Embryonic facial prominence (tissue), 1 donor: ENCODE measurements at regions not wholly inside any gene's neighbourhood (a gene's known extent, or its start where the extent isn't known, plus 50 kb on each side); places are given as distances from the start of the nearest gene placed in this dataset.

Experiments used
- DNase-seq: peaks from one replicate; pipeline ENCODE4 v3.0.0-alpha.2; 2016; ENCODE audit errors: extremely low spot score

DNA sequence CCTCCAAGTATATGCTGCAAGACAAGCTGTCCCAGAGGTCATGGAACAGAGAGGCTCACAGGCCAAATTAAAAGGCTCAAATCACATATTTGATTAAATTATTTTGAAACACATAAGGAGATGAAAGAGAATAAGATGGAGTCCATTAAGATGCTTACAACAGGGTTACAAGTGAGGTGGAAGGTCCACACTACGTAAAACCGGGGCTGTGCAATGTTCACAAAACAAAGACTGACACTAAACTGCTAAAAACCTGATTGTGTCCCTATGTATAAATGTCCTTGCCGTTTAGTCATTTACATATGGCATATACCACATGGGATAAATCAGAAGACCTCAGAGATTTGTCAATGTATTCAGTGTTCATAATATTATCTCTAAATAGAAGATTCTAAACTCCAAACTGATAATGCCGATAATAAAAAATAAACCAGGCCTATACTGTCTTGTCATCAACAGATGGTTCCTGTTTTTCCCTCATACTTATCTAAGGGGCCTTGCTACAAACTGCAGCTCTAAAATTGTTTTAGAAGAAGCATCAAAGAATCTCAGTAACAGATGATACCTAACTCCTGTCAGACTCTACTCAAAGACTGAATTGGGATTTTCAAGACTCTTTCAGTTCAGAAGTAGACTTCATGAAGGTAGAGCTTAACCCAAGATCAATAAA lies 51.8 kb upstream of the RIPOR2 start:
- no peak for DNase-seq

DNA sequence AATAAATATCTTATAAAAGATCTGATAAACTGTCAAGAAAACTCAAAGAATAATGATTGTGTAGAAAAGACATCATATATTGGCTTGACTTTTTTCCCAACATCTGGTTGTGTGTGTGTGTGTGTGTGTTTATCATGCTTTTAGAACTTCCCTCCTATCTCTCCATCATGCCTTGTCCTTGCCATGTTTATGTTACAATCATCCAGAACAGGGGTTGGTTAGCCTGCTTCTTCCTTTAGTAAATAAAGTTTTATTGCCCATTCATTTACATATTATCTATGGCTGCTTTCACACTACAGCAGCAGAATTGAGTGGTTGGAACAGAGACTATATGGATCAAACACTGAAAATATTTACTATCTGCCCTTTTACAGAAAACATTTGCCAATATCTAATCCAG lies 52.8 kb upstream of the RIPOR2 start:
- DNase-seq = no peak

DNA sequence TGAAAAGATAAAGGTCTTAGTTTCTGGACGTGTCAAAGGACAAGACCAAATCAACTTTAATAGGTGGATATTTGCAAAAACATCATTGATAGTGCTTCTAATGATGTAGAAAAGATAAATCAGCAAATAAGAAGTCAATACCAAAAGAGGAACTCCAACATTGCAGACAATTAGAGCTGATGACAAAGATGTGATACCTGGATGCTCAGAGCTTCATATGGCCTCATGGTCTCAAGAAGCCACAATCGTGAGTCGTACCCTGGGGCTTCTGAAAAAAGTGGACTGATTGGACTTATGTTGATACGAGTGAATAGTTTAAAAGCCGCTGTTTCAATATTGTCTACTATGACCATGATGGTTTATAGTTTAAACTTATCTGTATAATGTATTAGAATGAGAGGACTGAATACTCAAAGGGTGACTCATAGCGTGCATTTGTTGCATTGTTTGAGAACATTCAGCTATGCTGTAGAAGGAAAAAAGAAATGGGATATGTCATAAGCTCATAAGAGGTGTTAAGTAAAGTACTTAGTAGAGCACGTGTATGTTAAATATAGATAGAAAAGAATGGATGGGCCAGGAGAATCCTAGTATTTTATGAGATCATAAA lies 54.6 kb upstream of the RIPOR2 start:
- DNase-seq = no peak

DNA sequence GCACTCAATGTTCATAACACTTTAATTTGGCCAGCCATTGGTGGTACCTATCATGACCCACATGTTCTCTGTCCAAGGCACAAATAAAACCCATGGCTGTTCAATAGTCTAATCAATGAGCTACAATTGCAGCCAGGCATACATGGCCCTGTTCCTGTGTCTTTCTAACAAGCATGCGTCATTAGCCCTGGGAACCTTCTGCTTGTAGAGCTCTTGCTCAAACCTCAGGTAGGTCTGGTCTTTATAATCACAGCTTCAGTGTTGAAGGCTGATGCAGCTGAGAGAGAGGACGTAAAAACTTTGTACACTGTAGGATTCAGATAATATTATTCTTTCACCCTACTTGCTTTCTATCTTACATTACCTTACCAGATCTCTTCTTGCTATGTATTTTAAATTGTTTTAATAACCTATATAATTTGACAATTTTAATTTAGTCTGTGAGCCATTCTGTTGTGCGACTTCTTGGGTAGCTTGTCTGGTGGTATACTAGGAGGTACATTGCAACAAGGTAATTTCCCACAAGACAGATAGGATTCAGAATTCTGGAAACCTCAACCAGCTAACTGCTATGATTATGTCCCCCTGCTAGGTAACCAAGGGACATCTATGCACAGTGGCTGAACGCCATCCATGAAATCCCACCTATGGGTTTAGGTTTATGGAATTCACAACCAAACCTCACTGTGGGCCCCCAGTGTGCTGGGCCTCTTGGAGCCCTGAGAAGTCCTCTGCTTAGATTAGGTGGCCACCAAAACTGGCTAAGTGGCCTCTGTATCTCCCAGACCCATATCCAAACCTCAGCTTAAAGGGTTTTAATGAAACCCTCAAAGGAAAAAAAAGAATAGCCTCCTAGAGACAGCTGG lies 55.4 kb upstream of the RIPOR2 start:
- no peak for DNase-seq

DNA sequence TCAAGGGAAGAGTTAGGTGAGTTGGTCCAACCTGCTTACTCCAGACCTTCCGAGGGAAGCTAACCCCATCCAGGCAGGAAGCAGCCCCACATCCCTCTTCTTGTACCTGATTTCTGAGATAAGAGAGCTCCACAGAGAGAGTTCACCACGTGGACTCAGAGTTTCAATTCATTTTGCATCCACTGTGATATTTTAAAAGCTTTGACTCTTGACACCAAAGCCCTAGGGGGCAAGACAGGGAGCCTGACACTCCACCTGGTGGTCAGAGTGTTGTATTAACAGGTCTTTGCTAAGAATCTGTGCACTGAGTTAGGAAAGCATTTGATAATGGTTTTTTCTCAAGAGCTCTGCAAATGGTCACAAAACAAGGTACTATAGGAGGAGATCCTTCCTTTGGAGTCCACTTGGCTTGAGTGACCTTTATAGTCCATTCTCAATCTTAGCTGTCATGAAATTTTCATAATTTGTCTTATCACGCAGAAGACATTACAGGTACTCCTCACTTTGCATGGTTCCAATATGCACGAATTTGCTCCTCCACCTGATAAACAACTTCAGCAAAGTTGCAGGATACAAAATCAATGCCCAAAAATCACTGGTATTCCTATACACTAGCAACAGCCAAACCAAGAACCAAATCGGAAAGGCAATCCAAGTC lies 56.2 kb upstream of the RIPOR2 start:
- no peak for DNase-seq

DNA sequence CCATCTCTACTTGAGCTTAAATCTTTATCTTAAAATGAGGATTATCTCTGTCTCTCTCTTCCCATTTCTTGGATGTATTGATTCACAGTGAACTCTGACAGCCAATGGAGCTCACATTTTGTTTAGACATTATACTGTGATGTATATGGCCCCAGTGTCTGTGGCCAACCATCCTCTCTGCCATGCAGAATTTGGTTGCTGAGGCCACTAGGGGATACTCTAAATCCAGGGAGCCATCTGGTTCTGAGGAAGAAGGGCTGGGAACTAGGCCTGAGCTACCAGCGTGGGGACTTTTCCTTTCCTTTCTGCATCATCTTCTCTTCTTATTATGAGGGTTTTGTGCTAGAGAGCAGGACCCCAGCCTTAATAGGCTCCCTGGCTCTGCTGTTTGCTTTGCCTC lies 59.1 kb upstream of the RIPOR2 start:
- DNase-seq = no peak

DNA sequence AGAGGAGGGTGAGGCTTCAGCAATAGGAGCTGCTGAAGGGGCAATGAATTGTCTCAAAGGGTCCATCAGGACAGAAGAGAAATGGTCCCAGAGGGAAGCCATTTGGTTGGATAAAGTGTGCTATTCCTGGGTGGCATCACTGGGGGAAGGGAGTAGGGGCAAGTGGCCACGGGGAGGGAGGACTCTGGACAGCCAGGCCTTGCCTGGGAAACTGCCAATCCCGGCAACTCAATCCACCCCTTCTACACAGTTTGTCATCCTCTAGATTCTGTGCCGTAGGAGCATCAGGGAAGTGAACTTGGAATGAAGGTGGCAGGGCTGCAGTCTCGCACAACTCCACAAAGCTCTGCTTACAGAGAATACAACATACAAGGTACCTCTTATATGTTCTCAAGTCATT lies 59.5 kb upstream of the RIPOR2 start:
- no peak for DNase-seq

DNA sequence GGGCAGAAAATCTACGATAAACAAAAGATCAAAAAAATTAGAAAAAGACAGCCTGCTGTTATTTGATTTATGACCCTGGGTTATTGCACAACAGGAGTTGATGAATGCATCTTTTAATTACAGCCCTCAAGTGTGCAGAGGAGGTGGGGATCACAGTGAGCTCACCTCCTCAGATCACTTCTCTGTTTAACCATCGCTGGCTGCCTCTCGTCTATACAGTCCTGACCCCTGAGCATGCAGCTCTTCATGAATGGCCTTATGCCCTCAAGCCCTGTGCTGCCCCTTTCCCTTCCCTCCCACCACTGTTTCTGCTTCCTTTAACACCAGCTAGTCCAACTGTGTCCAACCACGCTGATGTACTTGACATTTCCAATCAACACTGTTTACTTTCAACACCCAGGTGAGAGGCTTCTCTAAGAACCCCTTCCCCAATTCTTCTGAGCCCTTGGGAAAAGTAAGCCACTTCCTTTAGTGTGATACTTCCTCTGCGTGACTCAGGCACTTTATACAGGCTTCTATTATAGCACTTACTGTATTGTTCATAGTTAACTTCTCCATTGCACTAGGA lies 60.6 kb upstream of the RIPOR2 start:
- DNase-seq = no peak

DNA sequence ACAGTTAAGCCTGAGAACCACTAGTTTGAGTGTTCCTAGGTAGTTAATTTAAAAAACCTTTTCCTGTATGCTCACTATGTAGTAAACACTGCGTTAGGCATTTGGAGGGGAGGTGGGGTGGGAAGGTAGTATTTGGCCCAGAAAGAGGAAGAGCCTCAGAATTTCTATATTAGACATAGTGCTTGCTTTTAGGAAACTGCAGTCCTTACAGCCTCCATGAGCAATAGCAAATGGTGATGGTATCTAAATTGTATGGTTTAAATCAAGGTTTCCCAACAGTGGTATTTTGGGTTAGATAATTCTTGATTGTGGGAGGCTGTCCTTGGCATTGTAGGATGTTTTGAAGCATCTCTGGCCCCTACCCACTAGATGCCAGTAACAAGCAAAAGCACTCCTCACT lies 61.5 kb upstream of the RIPOR2 start:
- no peak for DNase-seq

DNA sequence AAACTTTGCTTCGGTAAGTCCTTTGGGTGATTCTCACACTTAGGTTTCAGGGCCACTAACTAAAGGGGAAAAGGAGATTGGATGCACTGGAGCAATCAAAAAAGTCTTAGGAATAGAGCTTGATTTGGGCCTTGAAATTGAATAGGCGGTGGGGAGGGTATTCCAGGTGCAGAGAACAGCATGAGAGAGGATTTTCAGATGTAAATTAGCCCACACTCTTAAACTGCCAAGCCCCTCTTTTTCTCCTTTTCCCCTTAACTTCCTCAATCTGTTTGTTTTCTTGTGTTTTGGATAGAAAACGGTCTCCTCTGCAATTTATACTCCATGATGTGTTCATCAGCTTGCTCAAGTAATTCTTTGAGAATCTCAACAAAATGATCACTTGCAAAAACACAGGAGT lies 62.1 kb upstream of the RIPOR2 start:
- DNase-seq = no peak

DNA sequence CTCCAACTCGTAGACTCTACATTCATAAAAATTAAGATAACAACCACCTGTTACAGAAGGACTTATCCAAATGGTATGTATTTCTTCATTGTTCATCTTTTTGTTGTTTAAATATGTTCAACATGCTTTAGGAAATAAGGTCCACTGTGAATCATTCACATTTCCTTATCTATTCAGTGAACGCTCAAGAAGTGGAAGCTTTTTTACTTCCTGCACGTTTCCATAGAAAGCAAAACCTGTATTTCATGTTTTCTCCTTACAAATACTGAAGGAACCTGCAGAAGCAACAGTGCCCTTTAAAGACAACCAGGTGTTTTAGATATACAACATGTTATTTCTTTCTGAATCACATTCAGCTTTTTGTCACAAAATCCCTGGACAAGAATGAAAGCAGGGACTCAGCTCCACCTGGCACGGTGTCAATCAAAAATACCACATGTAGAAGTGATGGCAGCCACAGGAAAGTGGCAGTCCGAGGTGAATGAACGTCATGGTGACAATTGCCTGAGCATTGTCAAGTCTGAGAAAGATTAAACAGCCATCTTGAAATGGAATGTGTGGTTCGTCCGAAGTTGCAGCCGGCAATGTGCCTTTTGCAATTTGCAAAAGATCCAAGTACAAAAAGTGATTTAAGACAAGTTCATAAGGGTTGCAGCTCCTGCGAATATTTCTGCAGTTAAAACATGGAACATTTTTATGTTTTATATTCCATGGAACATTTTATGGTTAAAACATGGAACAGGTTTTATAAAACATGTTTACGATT lies 66.7 kb upstream of the RIPOR2 start:
- DNase-seq = no peak

DNA sequence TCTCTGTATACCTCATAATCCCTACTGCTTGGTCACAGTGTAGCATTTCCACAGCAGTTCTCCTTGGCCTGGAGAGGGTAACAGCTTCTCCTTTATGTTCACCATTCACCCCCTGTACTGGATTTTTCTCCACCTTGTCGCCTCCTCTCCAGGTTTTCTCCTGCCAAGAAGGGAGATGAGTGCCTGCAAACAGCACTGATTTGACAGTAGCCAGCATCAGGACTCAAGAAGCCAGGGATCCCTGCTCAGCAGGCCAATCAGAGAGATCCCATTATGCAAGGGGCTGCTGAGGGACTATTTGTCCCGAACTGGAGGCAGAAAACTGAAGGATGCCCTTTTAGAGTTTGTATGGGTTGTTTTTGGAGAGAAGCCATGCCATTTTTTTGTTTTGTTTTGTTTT lies 68.6 kb upstream of the RIPOR2 start:
- DNase-seq = no peak

DNA sequence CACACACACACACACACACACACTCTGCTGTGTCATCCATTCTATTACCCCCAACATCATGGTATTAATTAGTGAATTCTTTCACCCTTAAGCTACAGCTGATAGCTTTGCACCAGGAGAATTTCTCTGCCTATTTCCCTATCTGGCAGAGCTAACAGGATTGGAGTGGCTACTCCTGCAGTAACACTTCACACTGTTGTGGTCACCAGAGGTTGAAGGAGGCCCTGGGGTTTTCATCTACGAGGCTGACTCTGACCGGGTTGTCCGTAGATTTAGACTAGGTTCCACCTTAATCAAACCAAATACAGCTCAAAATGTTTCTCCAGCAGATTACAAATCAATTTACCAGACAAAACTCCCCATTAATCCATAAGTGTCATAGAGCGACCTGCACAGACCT lies 69.2 kb upstream of the RIPOR2 start:
- DNase-seq = no peak

DNA sequence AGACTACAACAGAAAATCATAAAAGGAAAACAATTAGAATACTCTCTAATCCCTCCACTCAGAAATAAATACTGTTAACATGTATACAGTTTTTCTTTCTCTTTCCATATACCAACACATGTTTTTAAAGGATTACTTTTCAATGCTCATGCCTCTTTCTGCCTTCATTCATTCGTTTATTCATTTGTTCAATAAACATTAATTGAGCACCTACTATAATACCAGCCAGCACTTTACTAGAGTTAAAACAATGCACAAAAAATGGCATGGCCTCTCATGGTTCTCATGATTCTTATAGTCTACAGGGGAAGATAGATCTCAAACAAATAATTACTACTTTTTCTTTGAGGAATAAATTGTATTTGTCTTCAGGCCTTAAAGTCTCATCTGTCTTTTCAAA lies 70.3 kb upstream of the RIPOR2 start:
- no peak for DNase-seq

DNA sequence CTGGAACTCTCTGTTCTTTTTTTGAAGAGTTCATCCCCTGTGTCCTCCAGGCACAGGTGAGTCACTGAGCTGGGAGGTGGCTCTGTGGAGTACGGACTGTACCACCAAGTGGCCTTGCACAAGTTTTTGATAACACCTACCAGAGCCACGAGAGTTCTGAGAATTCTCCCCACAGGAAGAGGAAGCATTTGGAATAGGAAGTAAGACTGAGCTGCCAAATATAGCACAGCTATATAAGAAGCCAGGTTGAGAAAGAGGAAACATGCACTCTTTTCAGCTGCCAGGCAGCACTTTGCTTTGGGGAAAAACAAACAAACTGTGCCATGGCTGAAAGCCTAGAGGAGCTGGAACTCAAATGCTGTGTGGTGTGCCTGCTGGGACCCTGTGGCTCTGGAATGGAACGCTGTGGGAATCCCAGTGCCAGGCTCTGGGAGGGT lies 70.8 kb upstream of the RIPOR2 start:
- DNase-seq = no peak

DNA sequence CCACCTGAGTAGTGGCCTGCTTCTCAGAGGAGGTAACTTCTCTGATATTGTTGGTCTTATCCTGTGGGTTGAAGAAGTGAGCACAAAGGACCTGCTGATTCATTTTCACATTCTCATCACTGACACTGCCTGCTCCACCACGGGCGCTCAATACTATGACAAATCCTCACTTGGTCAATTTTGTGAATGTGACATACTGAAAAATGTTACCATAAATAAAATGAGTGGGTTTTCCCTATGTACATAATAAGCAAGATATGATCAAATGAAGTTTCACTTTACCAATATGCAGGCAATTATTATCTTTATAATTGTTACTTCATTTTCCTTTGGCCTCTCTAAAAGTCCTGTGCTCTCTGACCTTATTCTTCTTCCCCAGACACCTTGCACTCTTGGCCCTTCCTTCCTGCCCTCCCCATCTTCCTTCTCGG lies 71.5 kb upstream of the RIPOR2 start:
- no peak for DNase-seq

DNA sequence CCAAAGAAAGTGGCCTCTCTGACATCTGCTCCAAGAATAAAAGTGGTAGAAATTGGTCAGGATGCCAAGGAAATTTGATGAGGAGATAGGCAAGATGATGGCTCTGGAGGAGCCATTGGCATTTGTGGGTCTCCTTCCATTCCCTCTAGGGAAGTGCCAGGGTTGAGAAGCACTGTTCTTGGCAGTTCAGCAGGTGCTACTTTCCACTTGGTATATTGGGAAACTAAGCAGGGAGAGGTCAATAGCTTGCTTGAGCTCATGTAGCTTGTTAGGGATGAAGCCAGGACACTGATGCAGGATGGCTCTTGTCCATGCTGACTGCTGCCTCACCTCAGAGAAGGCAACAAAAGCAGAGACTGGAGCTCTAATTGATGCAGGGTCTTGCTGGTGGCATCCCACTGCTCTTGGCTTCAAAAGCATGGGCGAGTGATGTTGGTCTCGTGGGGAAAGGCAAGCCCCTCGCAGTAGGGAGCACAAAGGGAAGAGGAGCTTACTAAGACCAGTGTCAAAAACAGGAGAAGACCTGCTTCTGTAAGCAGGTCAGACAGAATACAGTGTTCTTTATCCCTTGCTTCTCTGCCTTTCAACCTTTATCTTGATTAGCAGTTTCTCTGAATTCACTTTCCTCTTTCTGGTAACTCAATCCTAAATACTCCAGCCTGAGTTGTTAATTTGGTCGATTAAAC lies 73.1 kb upstream of the RIPOR2 start:
- no peak for DNase-seq

DNA sequence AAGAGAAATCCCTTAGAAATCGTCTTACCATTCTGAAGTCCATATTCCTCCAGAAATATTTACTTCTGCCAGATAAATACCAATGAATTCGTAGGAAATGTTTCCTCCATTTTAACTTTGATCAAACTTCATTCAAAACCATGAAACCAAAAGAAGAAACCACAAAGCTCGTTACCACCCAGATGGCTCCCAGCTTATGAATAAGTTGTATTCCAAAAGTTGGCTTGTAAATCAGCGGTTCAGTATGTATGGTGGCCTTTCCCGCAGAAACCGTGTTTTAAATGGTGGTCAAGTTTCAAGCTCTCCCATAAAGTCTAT lies 73.6 kb upstream of the RIPOR2 start:
- no peak for DNase-seq

DNA sequence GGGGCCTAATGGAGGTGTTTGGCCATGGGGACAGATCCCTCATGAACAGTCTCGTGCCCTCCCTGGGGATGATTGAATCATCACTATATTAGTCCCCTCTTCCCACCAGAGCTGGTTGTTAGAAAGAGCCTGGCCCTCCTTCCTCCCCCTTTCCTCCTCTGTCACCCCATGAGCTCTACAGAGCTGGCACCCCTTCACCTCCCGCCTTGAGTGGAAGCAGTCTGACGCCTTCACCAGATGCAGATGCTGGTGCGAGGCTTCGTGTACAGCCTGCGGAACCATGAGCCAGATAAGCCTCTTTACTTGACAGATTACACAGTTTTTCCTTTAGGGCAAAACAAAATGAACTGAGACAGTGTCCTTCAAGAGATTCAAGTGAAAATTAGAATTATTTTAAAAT lies 74.4 kb upstream of the RIPOR2 start:
- DNase-seq = no peak

DNA sequence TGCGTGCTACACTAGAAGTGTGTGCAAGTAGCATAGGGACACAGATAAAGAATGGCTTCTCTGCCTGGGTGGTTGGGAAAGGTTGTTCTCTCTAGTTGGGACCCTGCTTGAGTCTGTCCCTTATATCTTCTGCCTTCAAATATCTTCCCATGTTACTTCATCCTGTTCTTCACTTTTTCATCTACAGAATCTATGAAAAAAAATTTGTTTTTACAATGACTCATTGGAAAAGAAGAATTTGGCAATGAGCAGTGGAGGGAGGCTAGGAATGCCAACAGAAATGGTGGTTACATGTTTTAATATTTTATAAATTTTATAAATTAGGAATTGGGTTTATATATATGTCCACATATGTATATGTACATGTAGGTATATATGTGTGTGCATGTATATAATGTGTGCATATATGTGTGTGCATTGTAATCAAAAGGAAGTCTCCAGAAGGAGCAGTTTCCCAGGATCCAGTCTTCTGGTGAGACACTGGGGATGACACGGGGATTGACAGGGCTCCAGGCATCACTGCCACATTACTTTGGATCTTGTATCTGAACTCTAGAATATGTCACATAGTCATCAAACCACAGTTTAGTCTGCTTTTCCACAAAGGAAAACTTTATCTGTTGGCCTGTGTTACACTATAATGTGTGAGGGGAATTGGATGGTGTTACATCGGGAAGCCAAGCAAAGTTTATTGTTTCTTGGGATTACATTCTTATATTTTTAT lies 75.3 kb upstream of the RIPOR2 start:
- DNase-seq = no peak
